ENCODE measurements at regions not wholly inside any gene's neighbourhood (a gene's known extent, or its start where the extent isn't known, plus 50 kb on each side); places are given as distances from the start of the nearest gene placed in this dataset.

DNA sequence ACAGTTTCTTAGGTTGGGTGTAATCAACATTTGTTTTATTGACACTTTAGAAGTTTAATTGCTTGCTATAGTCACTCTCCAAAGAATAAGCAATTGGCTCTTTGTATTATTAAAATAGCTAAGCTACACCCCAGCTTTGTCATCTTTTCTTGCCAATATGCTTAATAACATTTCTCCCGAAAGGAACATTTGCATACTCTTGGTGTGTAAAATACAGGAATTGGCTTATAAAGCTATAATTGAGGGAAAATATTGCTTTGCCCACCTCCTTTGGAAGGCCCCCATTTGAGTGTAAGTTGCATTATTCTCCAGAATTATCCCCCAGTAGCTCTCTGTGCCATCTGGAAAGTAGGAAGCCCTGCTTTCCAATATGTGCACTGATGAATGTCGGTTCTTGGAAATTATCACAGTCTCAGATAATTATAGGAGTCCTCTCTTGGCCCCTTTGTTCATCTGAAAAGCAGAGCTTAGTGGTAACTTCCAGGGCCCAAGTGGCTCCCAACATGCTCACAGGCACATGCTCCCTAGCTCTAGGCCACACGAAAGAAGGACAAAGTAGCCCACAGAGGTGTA is 92.4 kb upstream of the B3GAT2 start:
- TF ChIP-seq, protein P1, sequence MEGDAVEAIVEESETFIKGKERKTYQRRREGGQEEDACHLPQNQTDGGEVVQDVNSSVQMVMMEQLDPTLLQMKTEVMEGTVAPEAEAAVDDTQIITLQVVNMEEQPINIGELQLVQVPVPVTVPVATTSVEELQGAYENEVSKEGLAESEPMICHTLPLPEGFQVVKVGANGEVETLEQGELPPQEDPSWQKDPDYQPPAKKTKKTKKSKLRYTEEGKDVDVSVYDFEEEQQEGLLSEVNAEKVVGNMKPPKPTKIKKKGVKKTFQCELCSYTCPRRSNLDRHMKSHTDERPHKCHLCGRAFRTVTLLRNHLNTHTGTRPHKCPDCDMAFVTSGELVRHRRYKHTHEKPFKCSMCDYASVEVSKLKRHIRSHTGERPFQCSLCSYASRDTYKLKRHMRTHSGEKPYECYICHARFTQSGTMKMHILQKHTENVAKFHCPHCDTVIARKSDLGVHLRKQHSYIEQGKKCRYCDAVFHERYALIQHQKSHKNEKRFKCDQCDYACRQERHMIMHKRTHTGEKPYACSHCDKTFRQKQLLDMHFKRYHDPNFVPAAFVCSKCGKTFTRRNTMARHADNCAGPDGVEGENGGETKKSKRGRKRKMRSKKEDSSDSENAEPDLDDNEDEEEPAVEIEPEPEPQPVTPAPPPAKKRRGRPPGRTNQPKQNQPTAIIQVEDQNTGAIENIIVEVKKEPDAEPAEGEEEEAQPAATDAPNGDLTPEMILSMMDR (IDR thresholded peaks at IDR 0.05) = no peak
- H3K4me1 ChIP-seq (ENCODE audit: control insufficient read depth in 1 of 2, low read depth in 2 of 2) = peaks cover 7 to 22% of the 10 kb centered on the region in 2 donors
- ATAC-seq (ENCODE audit: insufficient number of reproducible peaks, low FRiP score, low read depth) (no peak), DNase-seq (ENCODE audit: low spot score) (no peak)
- no peak overlapping the region for H3K27ac ChIP-seq
- H3K4me3 ChIP-seq = no peak overlapping the region
- no peaks in the 10 kb centered on the region for H3K27me3 ChIP-seq (replicated peaks; ENCODE audit: insufficient read depth)
- no peaks in the 10 kb centered on the region for H3K36me3 ChIP-seq
- H3K9me3 ChIP-seq = no peaks in the 10 kb centered on the region

DNA sequence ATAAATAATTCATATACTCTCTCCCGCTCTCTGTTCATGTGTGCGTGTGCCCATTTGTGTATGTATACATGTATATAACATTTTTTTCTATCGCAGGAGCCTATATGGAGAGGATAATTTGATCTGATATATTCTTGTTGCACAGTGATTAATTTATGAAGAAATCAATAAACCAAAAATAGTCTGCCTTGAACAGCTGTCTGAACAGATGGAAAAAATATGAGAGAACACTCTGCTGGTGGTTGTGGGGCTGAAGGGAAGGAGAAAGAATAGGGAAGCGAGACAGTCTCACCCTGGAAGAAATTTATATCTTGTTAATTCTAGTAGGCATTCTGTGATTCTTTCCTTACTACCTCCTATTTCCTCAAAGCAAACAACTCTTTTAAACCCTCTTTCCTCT is 96.6 kb upstream of the B3GAT2 start:
- Histone ChIP-seq H3K4me3 (no peak overlapping the region), H3K27ac (no peak overlapping the region), H3K4me1 (ENCODE audit: control insufficient read depth in 1 of 2, low read depth in 2 of 2) (peaks cover 4 to 13% of the 10 kb centered on the region in 2 donors), H3K36me3 (no peaks in the 10 kb centered on the region), H3K27me3 (replicated peaks; ENCODE audit: insufficient read depth) (no peaks in the 10 kb centered on the region), H3K9me3 (no peaks in the 10 kb centered on the region)
- TF ChIP-seq, protein P1 (IDR thresholded peaks at IDR 0.05) = no peak
- DNase-seq (ENCODE audit: low spot score) (no peak), ATAC-seq (ENCODE audit: insufficient number of reproducible peaks, low FRiP score, low read depth) (no peak)

DNA sequence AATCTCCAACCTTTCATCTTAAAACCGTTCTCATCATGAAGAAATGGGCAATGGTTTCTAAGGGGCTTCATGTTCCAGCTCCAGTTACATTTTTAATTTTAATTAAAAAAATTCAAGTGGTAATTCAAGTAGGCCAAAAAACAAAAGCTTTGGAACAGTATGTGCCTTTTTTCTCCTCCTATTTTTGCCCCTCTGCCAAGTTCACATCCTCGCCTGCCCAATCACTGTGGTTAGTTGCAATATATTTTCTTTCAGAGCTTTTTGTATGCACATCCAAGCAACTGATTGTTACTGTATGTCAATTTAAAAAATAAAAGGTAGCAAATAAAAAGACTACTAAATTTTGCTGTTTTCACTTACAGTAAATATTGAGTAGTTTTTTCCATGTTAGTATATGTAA is 99.8 kb upstream of the B3GAT2 start:
- TF ChIP-seq, protein P1 (IDR thresholded peaks at IDR 0.05) = no peak
- Histone ChIP-seq H3K27ac (no peak overlapping the region), H3K27me3 (replicated peaks; ENCODE audit: insufficient read depth) (no peaks in the 10 kb centered on the region), H3K4me1 (ENCODE audit: control insufficient read depth in 1 of 2, low read depth in 2 of 2) (no peaks in the 10 kb centered on the region), H3K4me3 (no peak overlapping the region), H3K36me3 (no peaks in the 10 kb centered on the region), H3K9me3 (no peaks in the 10 kb centered on the region)
- ATAC-seq (ENCODE audit: insufficient number of reproducible peaks, low FRiP score, low read depth) (no peak), DNase-seq (ENCODE audit: low spot score) (no peak)

DNA sequence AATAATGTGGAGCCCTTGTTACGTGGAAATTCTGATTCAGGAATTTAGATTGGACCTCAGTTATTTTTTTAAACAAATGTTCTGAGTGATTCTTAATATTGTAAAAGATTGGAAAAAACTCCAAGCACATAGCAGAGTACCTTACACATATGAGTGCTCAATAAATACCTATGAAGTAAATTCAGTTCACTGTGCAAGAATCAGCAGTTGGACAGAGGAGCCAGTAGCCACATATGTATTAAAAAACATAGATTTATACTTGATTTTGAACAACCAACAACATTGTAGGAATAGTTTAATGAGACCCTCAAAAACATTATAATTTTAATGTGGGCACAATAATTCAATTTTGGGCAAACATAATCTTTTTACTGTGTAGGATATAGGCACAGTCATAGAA is 109.3 kb upstream of the B3GAT2 start:
- ATAC-seq (ENCODE audit: insufficient number of reproducible peaks, low FRiP score, low read depth) (no peak), DNase-seq (ENCODE audit: low spot score) (no peak)
- no peaks in the 10 kb centered on the region for H3K36me3 ChIP-seq
- no peaks in the 10 kb centered on the region for H3K27me3 ChIP-seq (replicated peaks; ENCODE audit: insufficient read depth)
- no peak overlapping the region for H3K4me3 ChIP-seq
- H3K9me3 ChIP-seq = no peaks in the 10 kb centered on the region
- no peaks in the 10 kb centered on the region for H3K4me1 ChIP-seq (ENCODE audit: control insufficient read depth in 1 of 2, low read depth in 2 of 2)
- TF ChIP-seq, protein P1 (IDR thresholded peaks at IDR 0.05) = no peak
- H3K27ac ChIP-seq = no peak overlapping the region

DNA sequence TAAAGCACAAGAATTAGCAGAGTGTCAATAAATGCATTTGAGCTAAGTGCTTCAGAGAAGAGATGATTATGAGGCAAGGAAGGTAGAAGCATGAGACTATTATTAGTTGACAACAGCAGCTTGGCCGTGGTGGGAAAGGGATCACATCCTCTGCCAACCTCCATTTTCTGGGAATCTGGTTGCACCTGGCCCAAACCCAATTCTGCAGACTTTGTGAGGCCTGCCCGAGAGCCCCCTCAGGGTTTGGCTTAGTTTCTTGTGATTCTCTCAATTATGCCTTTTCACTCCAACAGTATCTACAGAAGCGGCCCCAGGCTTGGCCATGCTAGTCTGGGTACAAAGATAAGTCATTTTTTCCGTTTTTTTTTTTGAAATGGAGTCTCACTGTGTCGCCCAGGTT is 111.0 kb upstream of the B3GAT2 start:
- no peak for ATAC-seq (ENCODE audit: insufficient number of reproducible peaks, low FRiP score, low read depth)
- Histone ChIP-seq H3K27ac (no peak overlapping the region), H3K4me3 (no peak overlapping the region), H3K36me3 (no peaks in the 10 kb centered on the region), H3K9me3 (no peaks in the 10 kb centered on the region), H3K4me1 (ENCODE audit: control insufficient read depth in 1 of 2, low read depth in 2 of 2) (no peaks in the 10 kb centered on the region), H3K27me3 (replicated peaks; ENCODE audit: insufficient read depth) (no peaks in the 10 kb centered on the region)
- DNase-seq (ENCODE audit: low spot score) = no peak
- TF ChIP-seq, protein P1 (IDR thresholded peaks at IDR 0.05) = no peak

Data from thoracic aorta (tissue), 2 donors.